Fibroblast of lung (primary cell): ENCODE measurements at regions not wholly inside any gene's neighbourhood (a gene's known extent, or its start where the extent isn't known, plus 50 kb on each side); places are given as distances from the start of the nearest gene placed in this dataset.
A peak's percentile ranks its signal among the peaks of the same experiment; 100 is the strongest.

ENCODE experiments used
- DNase-seq, 2 donors: peaks; one replicate each; pipeline versions ENCODE4 v3.0.0 to v3.0.0-alpha.2; 2010; ENCODE audit warnings: low read depth in 2 of 2
- H2AFZ ChIP-seq: 2 replicates; pipeline ENCODE4 v1.5.1; 2012; ENCODE audit warnings: low read length, control low read depth, inconsistent platforms
- H3K27ac ChIP-seq: 2 replicates; pipeline ENCODE4 v1.5.1; 2011; ENCODE audit warnings: low read length, control low read depth; ENCODE audit not compliant: insufficient read depth
- H3K27me3 ChIP-seq: 2 replicates; pipeline ENCODE4 v1.5.1; 2011; ENCODE audit warnings: mild to moderate bottlenecking, low read length; ENCODE audit not compliant: control insufficient read depth, insufficient read depth
- H3K36me3 ChIP-seq: 2 replicates; pipeline ENCODE4 v1.5.1; 2011; ENCODE audit warnings: low read length; ENCODE audit not compliant: control insufficient read depth, insufficient read depth
- H3K4me1 ChIP-seq: 2 replicates; pipeline ENCODE4 v1.5.1; 2011; ENCODE audit warnings: low read length; ENCODE audit not compliant: control insufficient read depth, insufficient read depth; ENCODE audit errors: extremely low read depth
- H3K4me2 ChIP-seq: 2 replicates; pipeline ENCODE4 v1.5.1; 2011; ENCODE audit warnings: low read length, control low read depth; ENCODE audit not compliant: insufficient read depth; ENCODE audit errors: extremely low read depth
- H3K4me3 ChIP-seq, 4 experiments: fragments of 200-600 bp in 1 of 4; sonication (generic) in 1 of 4; replicated peaks in 1 of 4; 2 replicates each; pipeline ENCODE4 v1.5.1; 2011 to 2016; ENCODE audit warnings: low read length in 4 of 4, low read depth in 3 of 4, mild to moderate bottlenecking in 3 of 4, control low read depth in 2 of 4, inconsistent platforms in 1 of 4, mixed read lengths in 1 of 4; ENCODE audit not compliant: insufficient read depth in 1 of 4; ENCODE audit errors: control extremely low read depth in 1 of 4
- H3K79me2 ChIP-seq: 2 replicates; pipeline ENCODE4 v1.5.1; 2012; ENCODE audit warnings: mild to moderate bottlenecking, low read length, inconsistent platforms; ENCODE audit not compliant: control insufficient read depth, insufficient read depth
- H3K9ac ChIP-seq: 2 replicates; pipeline ENCODE4 v1.5.1; 2011; ENCODE audit warnings: mild to moderate bottlenecking, low read length, control low read depth; ENCODE audit not compliant: insufficient read depth
- H3K9me3 ChIP-seq: 2 replicates; pipeline ENCODE4 v1.5.1; 2012; ENCODE audit warnings: low read depth, low read length; ENCODE audit not compliant: control insufficient read depth, insufficient read depth
- H4K20me1 ChIP-seq: 2 replicates; pipeline ENCODE4 v1.5.1; 2011; ENCODE audit warnings: low read length; ENCODE audit not compliant: control insufficient read depth, insufficient read depth; ENCODE audit errors: extremely low read depth
- EZH2 ChIP-seq: IDR thresholded peaks from 2 replicates; pipeline ENCODE4 v1.5.1; 2012; ENCODE audit warnings: low read length, control low read depth, mild to moderate bottlenecking; ENCODE audit errors: missing control alignments
- TF ChIP-seq, protein P1 (sequence below), 2 donors: IDR thresholded peaks in 1 of 2; conservative IDR thresholded peaks in 1 of 2; 1 replicate in 1 of 2; 2 replicates in 1 of 2; pipeline ENCODE4 v1.5.1; 2011 to 2012; ENCODE audit warnings: low read length in 2 of 2, control low read depth in 1 of 2, inconsistent platforms in 1 of 2, low read depth in 1 of 2, mild to moderate bottlenecking in 1 of 2

DNA sequence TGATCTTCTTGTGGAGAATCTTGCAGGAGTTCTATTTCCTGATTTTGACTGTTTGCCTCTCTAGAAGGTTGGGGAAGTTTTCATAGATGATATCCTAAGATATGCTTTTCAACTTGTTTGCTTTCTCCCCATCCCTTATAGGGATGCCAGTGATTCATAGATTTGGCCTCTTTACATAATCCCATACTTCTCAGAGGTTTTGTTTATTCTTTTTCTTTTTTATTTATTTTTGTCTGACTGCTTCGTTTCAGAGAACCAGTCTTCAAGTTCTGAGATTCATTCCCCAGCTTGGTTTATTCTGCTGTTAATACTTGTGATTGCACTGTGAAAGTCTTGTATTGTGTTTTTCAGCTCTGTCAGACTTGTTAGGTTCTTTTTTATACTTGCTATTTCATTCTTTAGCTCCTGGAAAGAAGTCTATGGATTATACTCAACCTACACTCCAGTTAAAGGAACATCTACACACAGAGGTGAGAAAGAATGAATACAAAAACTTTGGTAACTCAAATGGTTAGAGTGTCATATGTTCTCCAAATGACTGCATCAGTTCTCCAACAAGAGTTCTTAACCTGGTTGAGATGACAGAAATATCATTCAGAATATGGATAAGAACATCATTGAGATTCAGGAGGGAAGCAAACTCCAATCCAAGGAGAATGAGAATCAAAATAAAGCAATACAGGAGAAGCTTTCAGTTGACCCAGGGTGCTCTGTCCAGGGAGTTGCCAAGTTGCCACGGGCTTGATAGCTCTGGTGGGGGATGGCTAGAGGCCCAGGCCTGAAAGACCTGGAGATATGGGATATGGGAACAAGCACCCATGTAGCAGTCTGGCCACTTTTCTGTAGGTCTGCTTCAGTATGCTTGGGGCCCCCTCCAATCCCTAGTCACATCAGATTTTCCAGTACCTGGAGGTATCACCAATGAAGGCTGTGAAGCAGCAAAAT is 150.3 kb downstream of the AHR start:
- no peak for TF ChIP-seq EZH2
- TF ChIP-seq, protein P1, sequence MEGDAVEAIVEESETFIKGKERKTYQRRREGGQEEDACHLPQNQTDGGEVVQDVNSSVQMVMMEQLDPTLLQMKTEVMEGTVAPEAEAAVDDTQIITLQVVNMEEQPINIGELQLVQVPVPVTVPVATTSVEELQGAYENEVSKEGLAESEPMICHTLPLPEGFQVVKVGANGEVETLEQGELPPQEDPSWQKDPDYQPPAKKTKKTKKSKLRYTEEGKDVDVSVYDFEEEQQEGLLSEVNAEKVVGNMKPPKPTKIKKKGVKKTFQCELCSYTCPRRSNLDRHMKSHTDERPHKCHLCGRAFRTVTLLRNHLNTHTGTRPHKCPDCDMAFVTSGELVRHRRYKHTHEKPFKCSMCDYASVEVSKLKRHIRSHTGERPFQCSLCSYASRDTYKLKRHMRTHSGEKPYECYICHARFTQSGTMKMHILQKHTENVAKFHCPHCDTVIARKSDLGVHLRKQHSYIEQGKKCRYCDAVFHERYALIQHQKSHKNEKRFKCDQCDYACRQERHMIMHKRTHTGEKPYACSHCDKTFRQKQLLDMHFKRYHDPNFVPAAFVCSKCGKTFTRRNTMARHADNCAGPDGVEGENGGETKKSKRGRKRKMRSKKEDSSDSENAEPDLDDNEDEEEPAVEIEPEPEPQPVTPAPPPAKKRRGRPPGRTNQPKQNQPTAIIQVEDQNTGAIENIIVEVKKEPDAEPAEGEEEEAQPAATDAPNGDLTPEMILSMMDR (conservative IDR thresholded peaks at IDR 0.05 in 1 of 2, IDR thresholded peaks at IDR 0.05 in 1 of 2; ENCODE audit: low read depth in 1 of 2, low read length in 2 of 2), result no peak
- Histone ChIP-seq H3K9me3 (no peaks in the 10 kb centered on the region), H3K4me2 (no peak overlapping the region), H3K36me3 (no peaks in the 10 kb centered on the region), H3K27ac (no peak overlapping the region), H4K20me1 (no peaks in the 10 kb centered on the region), H2AFZ (no peak overlapping the region), H3K27me3 (no peaks in the 10 kb centered on the region), H3K4me3 (no peak overlapping the region), H3K4me1 (no peaks in the 10 kb centered on the region), H3K79me2 (no peaks in the 10 kb centered on the region), H3K9ac (no peak overlapping the region)
- peak in 1 of 2 donors; percentile 36 for DNase-seq

DNA sequence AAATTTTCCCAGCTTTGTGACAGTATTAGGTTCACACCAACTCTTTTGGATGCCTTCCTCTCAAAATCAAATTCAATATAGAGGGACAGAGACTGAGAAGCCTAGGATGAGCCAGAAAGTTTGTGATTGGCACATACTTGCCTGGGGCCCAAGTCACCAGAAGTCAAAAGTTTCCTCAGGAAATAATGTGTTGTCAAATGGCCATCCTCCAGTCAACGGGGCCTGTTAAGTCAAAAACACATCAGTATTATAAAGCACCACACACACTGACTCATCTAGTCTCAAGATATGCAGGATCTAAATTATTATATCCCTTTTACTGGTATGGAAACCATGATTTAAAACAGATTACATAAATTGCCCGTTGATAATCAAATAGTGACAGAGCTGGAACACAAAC is 158.1 kb downstream of the AHR start:
- no peaks in the 10 kb centered on the region for H3K36me3 ChIP-seq
- no peak for DNase-seq
- H3K4me3 ChIP-seq, result no peak overlapping the region
- H4K20me1 ChIP-seq, result no peaks in the 10 kb centered on the region
- H3K79me2 ChIP-seq, result no peaks in the 10 kb centered on the region
- H3K9me3 ChIP-seq, result no peaks in the 10 kb centered on the region
- H3K4me2 ChIP-seq, result no peak overlapping the region
- peaks cover 2% of the 10 kb centered on the region for H3K4me1 ChIP-seq
- no peak overlapping the region for H3K27ac ChIP-seq
- no peak overlapping the region for H2AFZ ChIP-seq
- no peaks in the 10 kb centered on the region for H3K27me3 ChIP-seq
- H3K9ac ChIP-seq, result no peak overlapping the region
- no peak for TF ChIP-seq EZH2
- TF ChIP-seq, protein P1 (conservative IDR thresholded peaks at IDR 0.05 in 1 of 2, IDR thresholded peaks at IDR 0.05 in 1 of 2; ENCODE audit: low read depth in 1 of 2, low read length in 2 of 2), result no peak

DNA sequence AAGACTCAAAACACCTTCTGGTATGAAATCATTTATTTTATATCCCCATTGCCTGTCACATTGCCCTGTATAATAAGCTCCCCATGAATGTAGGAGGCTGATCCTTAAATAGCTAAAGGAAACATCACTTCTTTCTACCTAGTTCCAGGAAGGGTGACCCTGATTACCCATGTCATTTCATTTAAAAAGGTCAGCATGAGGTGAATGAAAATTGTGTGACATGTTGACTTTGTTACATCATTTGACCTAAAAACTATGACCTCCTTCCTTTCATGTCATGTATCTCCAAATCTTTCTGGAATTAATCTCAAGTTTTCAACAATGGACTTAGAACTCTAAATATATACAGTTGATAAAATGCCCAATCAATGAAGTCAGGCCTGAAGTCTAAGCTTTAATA is 161.5 kb downstream of the AHR start:
- H3K36me3 ChIP-seq, result no peaks in the 10 kb centered on the region
- peaks cover 2% of the 10 kb centered on the region for H3K4me1 ChIP-seq
- H4K20me1 ChIP-seq, result no peaks in the 10 kb centered on the region
- H3K4me2 ChIP-seq, result no peak overlapping the region
- no peaks in the 10 kb centered on the region for H3K27me3 ChIP-seq
- no peak for DNase-seq
- H3K27ac ChIP-seq, result no peak overlapping the region
- H3K9me3 ChIP-seq, result no peaks in the 10 kb centered on the region
- no peak overlapping the region for H2AFZ ChIP-seq
- no peak overlapping the region for H3K4me3 ChIP-seq
- no peak overlapping the region for H3K9ac ChIP-seq
- TF ChIP-seq, protein P1 (conservative IDR thresholded peaks at IDR 0.05 in 1 of 2, IDR thresholded peaks at IDR 0.05 in 1 of 2; ENCODE audit: low read depth in 1 of 2, low read length in 2 of 2), result no peak
- no peak for TF ChIP-seq EZH2
- H3K79me2 ChIP-seq, result no peaks in the 10 kb centered on the region
